Colon (tissue), 2 donors: ENCODE measurements at regions not wholly inside any gene's neighbourhood (a gene's known extent, or its start where the extent isn't known, plus 50 kb on each side); places are given as distances from the start of the nearest gene placed in this dataset.
A peak's percentile ranks its signal among the peaks of the same experiment; 100 is the strongest.

ENCODE experiments used
- FAIRE-seq: peaks from 2 replicates; lab custom pipeline; 2012; peaks lifted over from hg19 to GRCh38; lab: Jason Lieb, UNC
- donor health status: control.
- donor health status: control.

- FAIRE-seq, result no peak
Observed at GRCh38 chrX:13147733-13148132, 103.3 kb upstream of the FAM9C start.

- FAIRE-seq, result no peak
Observed at GRCh38 chrX:13147147-13147546, 102.7 kb upstream of the FAM9C start.

GRCh38 chrX:13144927-13145655 lies 100.7 kb upstream of the FAM9C start:
- FAIRE-seq, result peak; percentile 85

- FAIRE-seq, result no peak
Observed at GRCh38 chrX:13142891-13143290, 98.5 kb upstream of the FAM9C start.

- no peak for FAIRE-seq
Observed at GRCh38 chrX:13140007-13140406, 95.6 kb upstream of the FAM9C start.

- no peak for FAIRE-seq
Observed at GRCh38 chrX:13131396-13132137, 87.1 kb upstream of the FAM9C start.

- FAIRE-seq, result no peak
Observed at GRCh38 chrX:13130816-13131215, 86.4 kb upstream of the FAM9C start.

GRCh38 chrX:13128104-13128503 lies 83.7 kb upstream of the FAM9C start:
- no peak for FAIRE-seq

DNA sequence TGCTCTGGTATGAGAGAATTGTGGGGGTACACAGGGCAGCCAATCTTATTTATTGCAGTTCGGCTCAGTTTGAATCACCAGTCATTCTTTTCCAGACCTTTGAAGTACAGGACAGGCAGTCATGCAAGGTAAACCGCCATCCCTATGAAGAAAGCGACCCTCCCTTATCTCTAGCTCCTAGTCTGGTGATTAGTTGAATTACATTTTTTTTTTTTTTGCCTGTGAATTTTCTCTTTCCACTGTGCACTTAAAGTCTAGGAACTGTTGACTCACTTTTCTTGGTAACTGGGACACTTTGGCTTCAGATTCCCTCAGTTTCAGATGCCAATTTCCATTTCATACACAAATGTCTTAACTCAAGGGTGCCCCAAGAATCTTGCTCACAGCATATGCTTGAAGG lies 82.4 kb upstream of the FAM9C start:
- FAIRE-seq, result no peak

DNA sequence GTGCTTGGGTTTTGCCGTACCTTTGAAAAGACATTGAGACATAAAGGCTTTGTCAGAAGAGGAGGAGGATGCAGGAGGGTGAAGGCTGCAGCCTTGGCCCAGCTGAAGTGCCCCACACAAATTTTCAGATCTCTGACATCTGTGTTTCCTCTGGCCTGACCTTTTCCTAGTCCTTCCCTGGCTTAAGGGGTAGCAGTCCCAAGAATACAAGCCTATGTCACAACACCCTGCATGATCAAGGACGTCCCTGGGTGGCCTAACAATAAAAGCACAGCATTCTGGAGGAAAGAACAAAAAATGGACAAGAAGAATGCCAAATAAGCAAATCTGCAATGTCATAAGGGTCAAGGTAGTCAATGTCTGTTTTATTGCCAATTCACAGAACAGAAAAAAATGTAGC lies 80.8 kb upstream of the FAM9C start:
- FAIRE-seq, result no peak

GRCh38 chrX:13123857-13124345 lies 79.5 kb upstream of the FAM9C start:
- peak; percentile 47 for FAIRE-seq

DNA sequence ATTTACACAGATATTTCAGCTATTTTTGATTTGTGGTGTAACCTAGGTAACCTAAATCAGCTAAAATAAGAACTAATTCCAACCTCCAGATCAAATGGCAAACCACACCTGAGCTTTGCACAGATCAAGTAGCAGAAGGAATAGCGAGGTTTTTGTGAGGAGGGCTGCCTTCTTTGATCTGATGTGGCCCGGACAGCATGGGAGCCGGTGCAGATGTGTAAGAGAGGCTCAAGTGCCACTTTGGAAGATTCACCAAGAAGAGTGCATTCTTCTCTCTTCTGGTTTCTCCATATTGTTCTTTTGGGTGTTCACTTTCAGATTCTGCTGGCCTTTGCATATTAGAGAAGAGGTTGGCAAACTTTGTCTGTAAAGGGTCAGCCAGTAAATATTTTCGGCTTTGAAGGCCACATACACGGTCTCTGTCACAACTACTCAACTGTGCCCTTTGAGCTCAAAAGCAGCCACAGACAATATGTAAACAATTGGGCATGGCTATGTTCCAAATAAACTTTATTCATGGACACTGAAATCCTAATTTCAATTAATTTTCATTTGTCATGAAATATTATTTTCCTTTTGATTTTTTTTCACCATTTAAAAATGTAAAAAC lies 78.9 kb upstream of the FAM9C start:
- no peak for FAIRE-seq

DNA sequence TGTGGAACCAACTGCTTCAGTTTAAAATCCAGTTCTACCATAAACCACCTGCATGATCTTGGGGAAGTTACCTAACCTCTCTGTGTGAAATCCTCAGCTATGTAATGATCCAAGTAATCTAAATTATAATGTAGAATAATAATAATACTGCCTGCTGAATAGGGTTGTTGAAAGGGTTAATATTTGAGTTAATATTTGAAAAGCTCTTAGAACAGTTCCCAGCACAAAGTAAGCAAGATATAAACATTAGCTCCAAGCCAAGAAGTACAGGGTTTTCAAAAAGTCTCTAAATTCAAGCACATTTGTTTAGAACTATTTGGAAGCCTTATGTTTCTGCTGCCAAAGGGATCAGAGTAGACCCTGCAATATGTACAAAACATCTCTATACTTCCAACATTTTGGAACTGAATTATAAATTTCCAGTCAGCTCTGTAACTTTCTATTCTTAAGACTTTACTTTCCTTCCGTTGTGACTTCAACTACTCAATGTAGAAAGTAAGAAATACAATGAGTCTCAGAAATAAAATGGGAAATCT lies 76.7 kb upstream of the FAM9C start:
- no peak for FAIRE-seq

GRCh38 chrX:13120017-13120416 lies 75.6 kb upstream of the FAM9C start:
- FAIRE-seq, result no peak

GRCh38 chrX:13119386-13119785 lies 75.0 kb upstream of the FAM9C start:
- FAIRE-seq, result no peak

- FAIRE-seq, result no peak
Observed at GRCh38 chrX:13115146-13115855, 70.9 kb upstream of the FAM9C start.

DNA sequence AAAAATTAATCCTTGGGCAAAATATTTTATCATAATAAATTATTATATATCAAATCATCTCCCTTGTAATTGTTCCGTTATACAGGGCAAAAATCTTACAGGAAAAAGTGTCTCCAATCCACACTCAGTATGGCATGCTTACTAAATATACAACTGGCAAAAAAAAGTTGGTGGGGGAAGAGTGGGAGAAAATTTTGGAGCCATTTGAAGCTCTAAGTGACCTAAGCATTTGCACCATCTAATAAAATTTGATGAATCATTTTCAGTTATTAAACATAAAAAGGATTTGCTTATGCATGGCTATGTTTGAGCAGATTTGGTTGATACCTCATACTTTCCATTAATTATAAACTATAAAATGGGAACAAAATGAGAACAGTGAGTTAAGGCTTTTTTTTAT lies 68.1 kb upstream of the FAM9C start:
- no peak for FAIRE-seq

GRCh38 chrX:13110433-13111324 lies 66.3 kb upstream of the FAM9C start:
- FAIRE-seq, result peak; percentile 98

DNA sequence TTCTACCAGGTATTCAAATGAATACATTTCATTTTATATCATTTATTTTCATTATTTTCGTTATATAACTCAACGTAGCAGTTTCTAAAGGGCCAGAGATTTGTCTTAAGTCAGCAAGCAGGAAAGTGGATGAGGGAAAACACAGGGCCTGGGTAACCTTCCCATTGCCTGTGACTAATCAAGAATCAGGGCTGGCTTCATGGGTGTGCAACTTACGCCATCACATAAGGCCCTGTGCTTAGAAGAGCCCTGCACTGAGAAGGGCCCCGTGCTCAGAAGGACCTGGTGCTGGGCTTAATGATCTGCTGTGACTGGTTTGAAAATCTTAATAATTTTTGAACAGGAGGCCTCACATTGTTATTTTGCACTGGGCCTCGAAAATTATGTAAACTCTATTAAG lies 65.4 kb upstream of the FAM9C start:
- FAIRE-seq, result no peak

- peak; percentile 24 for FAIRE-seq
Observed at GRCh38 chrX:13103914-13104274, 59.5 kb upstream of the FAM9C start.

DNA sequence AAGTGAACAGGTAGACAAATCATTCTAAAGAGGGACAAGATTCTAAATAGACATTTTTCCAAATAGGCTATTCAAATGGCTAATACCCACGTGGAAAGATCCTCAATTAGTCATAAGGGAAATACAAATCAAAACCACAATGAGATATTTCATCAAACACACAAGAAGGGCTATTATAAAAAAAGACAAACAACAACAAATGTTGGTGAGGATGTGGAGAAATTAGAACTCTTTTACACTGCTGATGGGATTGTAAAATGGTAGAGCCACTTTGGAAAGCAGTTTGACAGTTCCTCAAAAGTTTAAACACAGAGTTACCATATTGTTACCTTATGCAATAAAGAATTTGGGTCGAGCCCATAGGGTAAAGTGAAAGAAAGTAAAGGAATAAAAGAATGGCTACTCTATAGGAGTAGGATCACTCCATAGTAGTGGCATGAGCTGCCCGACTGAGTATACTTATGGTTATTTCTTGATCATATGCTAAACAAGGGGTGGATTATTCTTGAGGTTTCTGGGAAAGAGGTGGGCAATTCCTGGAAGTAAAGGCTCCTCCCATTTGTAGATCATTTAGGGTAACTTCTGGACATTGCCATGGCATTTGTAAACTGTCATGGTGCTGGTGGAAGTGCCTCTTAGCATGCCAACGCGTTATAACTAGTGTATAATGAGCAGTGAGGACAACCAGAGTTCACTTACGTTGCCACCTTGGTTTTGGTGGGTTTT lies 58.9 kb upstream of the FAM9C start:
- peak; percentile 47 for FAIRE-seq
